Common myeloid progenitor, CD34-positive (primary cell): ENCODE measurements at regions not wholly inside any gene's neighbourhood (a gene's known extent, or its start where the extent isn't known, plus 50 kb on each side); places are given as distances from the start of the nearest gene placed in this dataset.

Experiments
- CTCF ChIA-PET: fragments of 350-600 bp; sonication (Branson Sonifier 250); formaldehyde crosslinking; loops from one replicate; lab custom pipeline; 2021; ENCODE audit warnings: antibody characterized with exemption; lab: Charles Lee
- POLR2A ChIA-PET: fragments of 350-600 bp; sonication (Branson Sonifier 250); formaldehyde crosslinking; loops from one replicate; lab custom pipeline; 2021; ENCODE audit warnings: antibody characterized with exemption; lab: Charles Lee
- DNase-seq, 3 donors: peaks; one replicate each; pipeline versions ENCODE4 v3.0.0 to v3.0.0-alpha.2; 2013
- H3K27ac ChIP-seq, 2 experiments: 1 replicate in 1 of 2; 2 replicates in 1 of 2; pipeline ENCODE4 v1.7.0; 2013; ENCODE audit warnings: inconsistent platforms in 2 of 2, low read length in 2 of 2, mild to moderate bottlenecking in 2 of 2, low read depth in 1 of 2, moderate library complexity in 1 of 2; ENCODE audit not compliant: severe bottlenecking in 2 of 2, insufficient read depth in 1 of 2, poor library complexity in 1 of 2
- H3K27me3 ChIP-seq, 5 experiments: replicated peaks in 2 of 5; 1 replicate in 3 of 5; 2 replicates in 2 of 5; pipeline versions ENCODE4 v1.6.1 to v1.7.0; 2013; ENCODE audit warnings: low read length in 4 of 5, mild to moderate bottlenecking in 2 of 5, moderate library complexity in 2 of 5, inconsistent platforms in 1 of 5; ENCODE audit not compliant: insufficient read depth in 5 of 5, control insufficient read depth in 4 of 5
- H3K36me3 ChIP-seq, 4 experiments: 1 replicate in 2 of 4; 2 replicates in 2 of 4; pipeline versions ENCODE4 v1.6.1 to v1.7.0; 2013; ENCODE audit warnings: low read length in 3 of 4, control low read depth in 1 of 4, mild to moderate bottlenecking in 1 of 4; ENCODE audit not compliant: control insufficient read depth in 4 of 4, insufficient read depth in 4 of 4
- H3K4me1 ChIP-seq, 4 experiments: 1 replicate in 3 of 4; 2 replicates in 1 of 4; pipeline versions ENCODE4 v1.6.1 to v1.7.1; 2013; ENCODE audit warnings: low read length in 3 of 4, mild to moderate bottlenecking in 3 of 4, control low read depth in 1 of 4, inconsistent platforms in 1 of 4, moderate library complexity in 1 of 4; ENCODE audit not compliant: control insufficient read depth in 4 of 4, insufficient read depth in 4 of 4; ENCODE audit errors: control extremely low read depth in 1 of 4
- H3K4me3 ChIP-seq, 7 experiments: 1 replicate in 4 of 7; 2 replicates in 3 of 7; pipeline versions ENCODE4 v1.5.1 to v1.7.0; 2013; ENCODE audit warnings: mild to moderate bottlenecking in 7 of 7, low read length in 6 of 7, moderate library complexity in 6 of 7, inconsistent platforms in 2 of 7, low read depth in 2 of 7, control low read depth in 1 of 7; ENCODE audit not compliant: insufficient read depth in 4 of 7, control insufficient read depth in 1 of 7; ENCODE audit errors: extremely low read depth in 1 of 7
- H3K9me3 ChIP-seq, 5 experiments: 1 replicate in 4 of 5; 2 replicates in 1 of 5; pipeline versions ENCODE4 v1.6.1 to v1.7.1; 2013; ENCODE audit warnings: low read length in 4 of 5, mild to moderate bottlenecking in 2 of 5, inconsistent platforms in 1 of 5, low read depth in 1 of 5, moderate library complexity in 1 of 5; ENCODE audit not compliant: control insufficient read depth in 4 of 5, insufficient read depth in 2 of 5; ENCODE audit errors: control extremely low read depth in 1 of 5
- WGBS: methylation state at CpG from one replicate; pipeline ENCODE4 v1.1.5; 2013; ENCODE audit not compliant: insufficient coverage; 5-methylcytosine and 5-hydroxymethylcytosine counted together

DNA sequence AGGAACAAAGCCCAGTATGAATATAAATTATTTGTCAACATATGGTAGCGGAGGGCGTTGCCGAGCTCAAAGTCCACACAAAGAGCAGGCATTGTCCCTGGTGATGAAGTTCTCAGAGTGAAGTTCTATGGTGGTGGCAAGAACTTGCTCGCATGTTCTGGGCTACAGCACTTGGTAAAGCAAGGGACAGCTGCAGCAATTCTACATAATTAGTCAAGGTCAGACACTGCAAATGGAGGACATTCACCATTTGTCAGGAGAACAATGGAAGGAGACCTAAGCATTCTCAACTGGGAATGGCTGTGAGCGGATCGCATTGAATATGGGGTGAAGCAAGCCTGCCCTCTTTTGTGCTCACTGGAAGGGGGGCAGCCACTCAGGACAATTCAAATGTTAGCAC, 503.8 kb upstream of the ADAMTS16 start:
- ChIA-PET CTCF (no interaction called here), POLR2A (no interaction called here)
- no peak overlapping the region for H3K27ac ChIP-seq
- no peak overlapping the region for H3K4me3 ChIP-seq
- 98% methylated on average over 6 of the region's 6 CpGs for WGBS
- no peak for DNase-seq
- no peaks in the 10 kb centered on the region for H3K36me3 ChIP-seq
- no peaks in the 10 kb centered on the region for H3K9me3 ChIP-seq
- H3K4me1 ChIP-seq = no peaks in the 10 kb centered on the region
- H3K27me3 ChIP-seq = no peaks in the 10 kb centered on the region

DNA sequence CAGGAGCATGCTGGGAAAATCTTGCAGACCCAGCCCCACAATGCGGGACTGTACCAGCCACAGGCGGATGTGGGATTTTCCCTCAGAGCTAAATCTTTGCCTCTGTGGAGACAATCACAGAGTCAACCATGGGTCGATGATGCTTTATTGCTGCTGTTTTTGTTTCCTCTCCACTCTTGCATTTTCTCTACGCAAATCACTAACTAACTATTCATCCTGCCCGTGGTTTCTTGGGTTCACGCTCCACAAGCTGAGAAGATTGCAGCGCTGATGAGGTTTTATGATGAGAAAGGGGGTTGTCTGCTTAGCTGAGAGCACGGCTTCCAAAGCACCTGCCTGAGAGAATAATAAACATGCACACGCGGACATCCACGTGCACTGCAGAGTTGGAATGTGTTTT, 500.2 kb upstream of the ADAMTS16 start:
- Histone ChIP-seq H3K27me3 (no peaks in the 10 kb centered on the region), H3K9me3 (no peaks in the 10 kb centered on the region), H3K4me1 (no peaks in the 10 kb centered on the region), H3K27ac (no peak overlapping the region), H3K4me3 (no peak overlapping the region), H3K36me3 (no peaks in the 10 kb centered on the region)
- DNase-seq = no peak
- POLR2A ChIA-PET = no interaction called here
- 81% methylated on average over 3 of the region's 11 CpGs for WGBS
- CTCF ChIA-PET = no interaction called here

DNA sequence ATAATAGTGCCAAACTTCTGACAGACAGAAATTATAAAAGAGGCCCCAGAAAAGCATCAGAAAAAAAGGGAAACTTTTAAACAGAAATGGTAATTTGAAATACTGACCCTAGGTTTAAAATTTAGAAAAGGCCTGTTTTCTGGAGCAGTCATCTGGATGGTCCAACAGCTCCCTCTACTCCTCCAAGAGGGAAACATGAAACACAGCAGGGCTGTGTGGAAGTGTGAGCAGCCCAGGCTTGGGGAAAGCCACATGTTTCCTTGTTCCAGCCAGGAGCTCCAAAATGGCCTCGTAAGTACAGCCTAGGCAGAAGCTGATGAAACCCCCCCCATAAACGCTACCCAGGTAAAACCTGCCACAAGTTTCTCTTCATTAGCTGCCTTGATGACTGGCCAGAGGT, 499.3 kb upstream of the ADAMTS16 start:
- POLR2A ChIA-PET = no interaction called here
- Histone ChIP-seq H3K9me3 (no peaks in the 10 kb centered on the region), H3K4me1 (no peaks in the 10 kb centered on the region), H3K36me3 (no peaks in the 10 kb centered on the region), H3K27ac (no peak overlapping the region), H3K27me3 (no peaks in the 10 kb centered on the region), H3K4me3 (no peak overlapping the region)
- no peak for DNase-seq
- CTCF ChIA-PET = no interaction called here
- 82% methylated on average over 2 of the region's 2 CpGs for WGBS

DNA sequence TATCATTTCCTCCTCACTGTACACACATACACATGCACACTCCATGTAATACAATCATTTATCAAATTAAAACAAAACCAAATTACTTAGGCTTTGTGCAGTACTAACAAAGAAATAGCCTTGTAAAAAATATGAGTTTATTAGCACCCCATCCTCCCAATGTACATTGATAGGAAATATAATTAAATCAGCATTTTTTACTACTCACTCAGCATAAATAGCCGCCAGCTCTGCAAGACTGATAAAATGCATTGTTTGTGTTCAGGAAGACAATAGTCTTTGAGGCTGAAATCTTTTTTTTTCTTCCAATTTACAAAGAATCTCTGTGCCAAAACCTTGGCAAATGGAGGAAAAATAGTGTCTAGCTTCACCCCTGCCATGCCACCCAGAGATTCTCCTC, 497.6 kb upstream of the ADAMTS16 start:
- Histone ChIP-seq H3K27me3 (no peaks in the 10 kb centered on the region), H3K4me1 (no peaks in the 10 kb centered on the region), H3K27ac (no peak overlapping the region), H3K36me3 (no peaks in the 10 kb centered on the region), H3K9me3 (no peaks in the 10 kb centered on the region), H3K4me3 (no peak overlapping the region)
- ChIA-PET POLR2A (no interaction called here), CTCF (no interaction called here)
- DNase-seq = no peak
- WGBS = no CpG with 5 or more reads among the region's 1 CpG

DNA sequence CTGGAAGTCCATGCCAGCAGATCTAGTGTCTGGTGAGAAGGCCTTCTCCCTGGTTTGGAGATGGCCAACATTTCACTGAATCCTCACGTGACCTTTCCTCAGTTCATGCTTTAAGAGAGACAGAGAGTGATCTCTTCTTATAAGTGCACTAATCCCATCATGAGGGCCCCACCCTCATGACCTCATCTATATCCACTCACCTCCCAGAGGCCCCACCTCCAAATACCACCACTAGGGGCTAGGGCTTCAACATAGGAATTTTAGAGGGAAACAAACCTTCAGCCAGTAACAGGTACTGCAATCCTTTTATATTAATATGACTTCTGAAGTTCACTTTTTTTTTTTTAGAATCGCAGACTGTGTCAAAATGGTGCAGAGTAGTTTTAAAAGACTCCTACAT, 496.9 kb upstream of the ADAMTS16 start:
- ChIA-PET CTCF (no interaction called here), POLR2A (no interaction called here)
- DNase-seq = no peak
- Histone ChIP-seq H3K27ac (no peak overlapping the region), H3K4me1 (no peaks in the 10 kb centered on the region), H3K36me3 (no peaks in the 10 kb centered on the region), H3K4me3 (no peak overlapping the region), H3K27me3 (no peaks in the 10 kb centered on the region), H3K9me3 (no peaks in the 10 kb centered on the region)
- 100% methylated on average over 1 of the region's 2 CpGs for WGBS

DNA sequence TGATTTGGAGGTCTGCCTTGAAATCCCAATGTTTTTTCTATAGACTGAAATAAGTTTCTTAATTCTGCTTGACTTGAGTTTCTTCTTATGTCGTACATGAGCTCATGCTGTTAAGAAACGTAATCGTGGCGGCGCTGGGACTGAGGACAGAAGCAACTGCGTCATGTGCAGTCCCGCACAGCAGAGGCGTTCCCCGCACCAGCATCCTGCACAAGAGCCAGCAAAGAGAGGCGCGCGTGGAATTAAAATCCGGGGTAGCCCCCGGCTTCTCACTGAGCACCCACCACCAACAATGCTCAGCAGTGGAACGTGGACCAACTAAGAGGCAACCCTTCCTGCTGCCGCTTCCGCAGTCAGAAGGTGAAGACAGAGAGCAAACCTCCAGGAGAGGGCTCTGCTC, 496.2 kb upstream of the ADAMTS16 start:
- H3K27me3 ChIP-seq = no peaks in the 10 kb centered on the region
- no peak for DNase-seq
- ChIA-PET CTCF (no interaction called here), POLR2A (no interaction called here)
- no peaks in the 10 kb centered on the region for H3K36me3 ChIP-seq
- no peaks in the 10 kb centered on the region for H3K4me1 ChIP-seq
- H3K9me3 ChIP-seq = no peaks in the 10 kb centered on the region
- H3K27ac ChIP-seq = no peak overlapping the region
- no peak overlapping the region for H3K4me3 ChIP-seq
- 98% methylated on average over 13 of the region's 17 CpGs for WGBS

DNA sequence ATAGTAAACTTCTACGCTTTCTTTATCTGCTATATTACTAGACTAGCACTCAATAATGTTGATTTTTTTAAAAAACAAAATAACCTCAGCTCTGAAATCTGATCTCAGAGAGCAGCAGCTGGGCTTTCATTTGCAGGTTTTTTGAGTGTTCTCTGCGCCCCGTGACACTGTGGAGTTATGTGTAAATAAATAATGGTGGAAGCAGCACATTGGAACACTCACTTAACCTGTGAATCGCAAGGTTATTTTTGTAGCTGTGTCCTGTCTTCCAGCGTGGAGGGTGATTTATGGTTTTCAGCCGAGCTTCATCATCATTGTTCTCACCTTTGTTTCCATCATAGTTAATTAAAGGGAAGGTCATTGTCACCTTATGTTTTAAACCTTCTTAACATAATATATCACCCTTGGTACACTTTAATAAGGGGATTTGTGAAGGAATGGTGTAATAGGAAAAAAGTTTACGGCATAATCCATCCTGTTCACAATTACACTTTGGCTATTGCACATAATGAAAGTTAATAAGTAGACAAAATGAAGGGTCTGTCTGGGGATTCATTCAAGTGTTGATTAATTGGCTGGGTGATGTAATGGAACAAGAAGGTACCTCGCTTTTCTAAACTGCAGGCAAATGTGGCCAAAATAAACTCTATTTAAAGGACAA, 493.3 kb upstream of the ADAMTS16 start:
- no peaks in the 10 kb centered on the region for H3K9me3 ChIP-seq
- POLR2A ChIA-PET = no interaction called here
- no peaks in the 10 kb centered on the region for H3K4me1 ChIP-seq
- WGBS = 96% methylated on average over 3 of the region's 8 CpGs
- H3K36me3 ChIP-seq = no peaks in the 10 kb centered on the region
- CTCF ChIA-PET = no interaction called here
- DNase-seq = no peak
- H3K4me3 ChIP-seq = no peak overlapping the region
- H3K27ac ChIP-seq = no peak overlapping the region
- H3K27me3 ChIP-seq = no peaks in the 10 kb centered on the region
